ENCODE measurements at regions not wholly inside any gene's neighbourhood (a gene's known extent, or its start where the extent isn't known, plus 50 kb on each side); places are given as distances from the start of the nearest gene placed in this dataset.

- TF ChIP-seq CTCF (IDR thresholded peaks at IDR 0.05) (no peak), POLR2A (IDR thresholded peaks at IDR 0.05) (no peak)
These were observed 984.9 kb upstream of the INTU start for GRCh38 chr4:126647756-126648397.
